ENCODE measurements at regions not wholly inside any gene's neighbourhood (a gene's known extent, or its start where the extent isn't known, plus 50 kb on each side); places are given as distances from the start of the nearest gene placed in this dataset.

DNA sequence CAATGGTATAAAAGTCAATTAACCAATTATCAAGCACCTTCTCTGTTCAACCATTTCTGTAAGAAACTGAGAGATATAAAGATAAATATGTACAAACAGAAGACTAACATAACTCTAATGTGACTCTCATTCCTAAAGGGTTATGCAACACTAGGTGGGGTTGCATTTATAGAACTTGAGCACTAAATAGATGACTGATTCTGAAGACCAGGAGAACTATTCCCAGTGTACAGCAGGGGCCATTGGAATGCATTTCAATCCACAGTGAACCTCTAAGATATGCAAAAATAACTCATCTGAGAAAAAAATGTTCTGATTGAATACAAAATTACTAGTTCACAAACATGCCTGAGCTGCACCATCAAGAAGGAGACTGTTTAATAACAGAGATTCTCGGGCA lies 341.2 kb upstream of the STEAP1 start (continued):
- no peak for TF ChIP-seq ARID2 (IDR thresholded peaks at IDR 0.05)

DNA sequence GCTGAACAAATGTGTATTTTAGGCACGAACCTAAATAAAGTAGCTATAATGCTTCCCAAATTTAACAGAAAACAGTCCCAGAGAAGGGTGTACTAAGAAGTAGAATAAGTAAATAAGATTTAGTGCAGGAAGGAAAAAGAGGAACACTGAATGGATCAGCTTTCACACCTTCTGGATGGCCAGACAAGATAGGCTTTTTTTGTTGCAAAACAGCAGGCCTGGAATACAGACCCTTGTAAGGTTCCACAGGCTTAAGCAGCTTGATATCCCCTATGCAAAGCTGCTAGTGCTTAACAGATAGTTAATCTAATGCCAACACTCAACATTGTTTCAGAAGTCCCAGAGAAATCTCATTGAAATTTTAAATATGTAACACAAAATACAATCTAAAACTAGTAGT lies 328.1 kb upstream of the STEAP1 start:
- WGBS (ENCODE audit: insufficient coverage, low coverage, missing lambda C conversion rate), result 0% methylated on average over 1 of the region's 1 CpG
- intact Hi-C loops (cut with micrococcal nuclease), result no loop called here
- ChIA-PET CTCF (ENCODE audit: low intra/inter-chr PET ratio) (no interaction called here), POLR2A (no interaction called here)
- Histone ChIP-seq H3K27me3 (ENCODE audit: control insufficient read depth in 2 of 2, insufficient read depth in 2 of 2, low read length in 2 of 2) (no peaks in the 10 kb centered on the region), H3K4me2 (ENCODE audit: insufficient read depth, low read length) (no peak overlapping the region), H3K27ac (ENCODE audit: extremely low read depth, low read depth, low read length) (no peak overlapping the region), H3K9me1 (ENCODE audit: control insufficient read depth, insufficient read depth, low read length) (no peaks in the 10 kb centered on the region), H4K20me1 (replicated peaks; ENCODE audit: control insufficient read depth, insufficient read depth, low read length) (no peaks in the 10 kb centered on the region), H3K79me2 (ENCODE audit: control insufficient read depth, insufficient read depth, low read length) (no peaks in the 10 kb centered on the region), H3K4me3 (no peak overlapping the region), H3K9ac (ENCODE audit: insufficient read depth in 1 of 2, low read depth in 2 of 2, low read length in 2 of 2) (no peak overlapping the region), H3K4me1 (replicated peaks in 1 of 2; ENCODE audit: control insufficient read depth in 2 of 2, insufficient read depth in 2 of 2, low read length in 2 of 2) (no peaks in the 10 kb centered on the region), H3K9me3 (replicated peaks; ENCODE audit: control insufficient read depth, insufficient read depth, low read depth, low read length) (no peaks in the 10 kb centered on the region), H2AFZ (ENCODE audit: low read depth, low read length) (no peak overlapping the region), H3K36me3 (ENCODE audit: control insufficient read depth, insufficient read depth, low read length) (no peaks in the 10 kb centered on the region)
- no peak for FAIRE-seq
- DNase-seq (ENCODE audit: extremely low read depth in 1 of 4, low spot score in 3 of 4), result no peak
- in situ Hi-C loops (cut with MboI), result no loop called here
- no TSS peak for BruUV-seq (replicated peaks)
- no peak for ATAC-seq
- TF ChIP-seq, protein P1, sequence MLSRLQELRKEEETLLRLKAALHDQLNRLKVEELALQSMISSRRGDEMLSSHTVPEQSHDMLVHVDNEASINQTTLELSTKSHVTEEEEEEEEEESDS (CRISPR knock-in tag; IDR thresholded peaks at IDR 0.05), result no peak
- TF ChIP-seq U2AF2 (optimal IDR thresholded peaks at IDR 0.05; ENCODE audit: low read depth, low read length) (no peak), RBM25 (IDR thresholded peaks at IDR 0.05; ENCODE audit: low read depth, low read length, severe bottlenecking) (no peak), ZNF224 (CRISPR knock-in tag; IDR thresholded peaks at IDR 0.05) (no peak), ESRRB (CRISPR knock-in tag; IDR thresholded peaks at IDR 0.05; ENCODE audit: borderline replicate concordance) (no peak), ATF1 (CRISPR knock-in tag; IDR thresholded peaks at IDR 0.05) (no peak), ATF1 (tag; IDR thresholded peaks at IDR 0.05) (no peak)
- TF ChIP-seq, protein P2, sequence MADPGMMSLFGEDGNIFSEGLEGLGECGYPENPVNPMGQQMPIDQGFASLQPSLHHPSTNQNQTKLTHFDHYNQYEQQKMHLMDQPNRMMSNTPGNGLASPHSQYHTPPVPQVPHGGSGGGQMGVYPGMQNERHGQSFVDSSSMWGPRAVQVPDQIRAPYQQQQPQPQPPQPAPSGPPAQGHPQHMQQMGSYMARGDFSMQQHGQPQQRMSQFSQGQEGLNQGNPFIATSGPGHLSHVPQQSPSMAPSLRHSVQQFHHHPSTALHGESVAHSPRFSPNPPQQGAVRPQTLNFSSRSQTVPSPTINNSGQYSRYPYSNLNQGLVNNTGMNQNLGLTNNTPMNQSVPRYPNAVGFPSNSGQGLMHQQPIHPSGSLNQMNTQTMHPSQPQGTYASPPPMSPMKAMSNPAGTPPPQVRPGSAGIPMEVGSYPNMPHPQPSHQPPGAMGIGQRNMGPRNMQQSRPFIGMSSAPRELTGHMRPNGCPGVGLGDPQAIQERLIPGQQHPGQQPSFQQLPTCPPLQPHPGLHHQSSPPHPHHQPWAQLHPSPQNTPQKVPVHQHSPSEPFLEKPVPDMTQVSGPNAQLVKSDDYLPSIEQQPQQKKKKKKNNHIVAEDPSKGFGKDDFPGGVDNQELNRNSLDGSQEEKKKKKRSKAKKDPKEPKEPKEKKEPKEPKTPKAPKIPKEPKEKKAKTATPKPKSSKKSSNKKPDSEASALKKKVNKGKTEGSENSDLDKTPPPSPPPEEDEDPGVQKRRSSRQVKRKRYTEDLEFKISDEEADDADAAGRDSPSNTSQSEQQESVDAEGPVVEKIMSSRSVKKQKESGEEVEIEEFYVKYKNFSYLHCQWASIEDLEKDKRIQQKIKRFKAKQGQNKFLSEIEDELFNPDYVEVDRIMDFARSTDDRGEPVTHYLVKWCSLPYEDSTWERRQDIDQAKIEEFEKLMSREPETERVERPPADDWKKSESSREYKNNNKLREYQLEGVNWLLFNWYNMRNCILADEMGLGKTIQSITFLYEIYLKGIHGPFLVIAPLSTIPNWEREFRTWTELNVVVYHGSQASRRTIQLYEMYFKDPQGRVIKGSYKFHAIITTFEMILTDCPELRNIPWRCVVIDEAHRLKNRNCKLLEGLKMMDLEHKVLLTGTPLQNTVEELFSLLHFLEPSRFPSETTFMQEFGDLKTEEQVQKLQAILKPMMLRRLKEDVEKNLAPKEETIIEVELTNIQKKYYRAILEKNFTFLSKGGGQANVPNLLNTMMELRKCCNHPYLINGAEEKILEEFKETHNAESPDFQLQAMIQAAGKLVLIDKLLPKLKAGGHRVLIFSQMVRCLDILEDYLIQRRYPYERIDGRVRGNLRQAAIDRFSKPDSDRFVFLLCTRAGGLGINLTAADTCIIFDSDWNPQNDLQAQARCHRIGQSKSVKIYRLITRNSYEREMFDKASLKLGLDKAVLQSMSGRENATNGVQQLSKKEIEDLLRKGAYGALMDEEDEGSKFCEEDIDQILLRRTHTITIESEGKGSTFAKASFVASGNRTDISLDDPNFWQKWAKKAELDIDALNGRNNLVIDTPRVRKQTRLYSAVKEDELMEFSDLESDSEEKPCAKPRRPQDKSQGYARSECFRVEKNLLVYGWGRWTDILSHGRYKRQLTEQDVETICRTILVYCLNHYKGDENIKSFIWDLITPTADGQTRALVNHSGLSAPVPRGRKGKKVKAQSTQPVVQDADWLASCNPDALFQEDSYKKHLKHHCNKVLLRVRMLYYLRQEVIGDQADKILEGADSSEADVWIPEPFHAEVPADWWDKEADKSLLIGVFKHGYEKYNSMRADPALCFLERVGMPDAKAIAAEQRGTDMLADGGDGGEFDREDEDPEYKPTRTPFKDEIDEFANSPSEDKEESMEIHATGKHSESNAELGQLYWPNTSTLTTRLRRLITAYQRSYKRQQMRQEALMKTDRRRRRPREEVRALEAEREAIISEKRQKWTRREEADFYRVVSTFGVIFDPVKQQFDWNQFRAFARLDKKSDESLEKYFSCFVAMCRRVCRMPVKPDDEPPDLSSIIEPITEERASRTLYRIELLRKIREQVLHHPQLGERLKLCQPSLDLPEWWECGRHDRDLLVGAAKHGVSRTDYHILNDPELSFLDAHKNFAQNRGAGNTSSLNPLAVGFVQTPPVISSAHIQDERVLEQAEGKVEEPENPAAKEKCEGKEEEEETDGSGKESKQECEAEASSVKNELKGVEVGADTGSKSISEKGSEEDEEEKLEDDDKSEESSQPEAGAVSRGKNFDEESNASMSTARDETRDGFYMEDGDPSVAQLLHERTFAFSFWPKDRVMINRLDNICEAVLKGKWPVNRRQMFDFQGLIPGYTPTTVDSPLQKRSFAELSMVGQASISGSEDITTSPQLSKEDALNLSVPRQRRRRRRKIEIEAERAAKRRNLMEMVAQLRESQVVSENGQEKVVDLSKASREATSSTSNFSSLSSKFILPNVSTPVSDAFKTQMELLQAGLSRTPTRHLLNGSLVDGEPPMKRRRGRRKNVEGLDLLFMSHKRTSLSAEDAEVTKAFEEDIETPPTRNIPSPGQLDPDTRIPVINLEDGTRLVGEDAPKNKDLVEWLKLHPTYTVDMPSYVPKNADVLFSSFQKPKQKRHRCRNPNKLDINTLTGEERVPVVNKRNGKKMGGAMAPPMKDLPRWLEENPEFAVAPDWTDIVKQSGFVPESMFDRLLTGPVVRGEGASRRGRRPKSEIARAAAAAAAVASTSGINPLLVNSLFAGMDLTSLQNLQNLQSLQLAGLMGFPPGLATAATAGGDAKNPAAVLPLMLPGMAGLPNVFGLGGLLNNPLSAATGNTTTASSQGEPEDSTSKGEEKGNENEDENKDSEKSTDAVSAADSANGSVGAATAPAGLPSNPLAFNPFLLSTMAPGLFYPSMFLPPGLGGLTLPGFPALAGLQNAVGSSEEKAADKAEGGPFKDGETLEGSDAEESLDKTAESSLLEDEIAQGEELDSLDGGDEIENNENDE (IDR thresholded peaks at IDR 0.05; ENCODE audit: low read depth, low read length), result no peak
- TF ChIP-seq, protein P3, sequence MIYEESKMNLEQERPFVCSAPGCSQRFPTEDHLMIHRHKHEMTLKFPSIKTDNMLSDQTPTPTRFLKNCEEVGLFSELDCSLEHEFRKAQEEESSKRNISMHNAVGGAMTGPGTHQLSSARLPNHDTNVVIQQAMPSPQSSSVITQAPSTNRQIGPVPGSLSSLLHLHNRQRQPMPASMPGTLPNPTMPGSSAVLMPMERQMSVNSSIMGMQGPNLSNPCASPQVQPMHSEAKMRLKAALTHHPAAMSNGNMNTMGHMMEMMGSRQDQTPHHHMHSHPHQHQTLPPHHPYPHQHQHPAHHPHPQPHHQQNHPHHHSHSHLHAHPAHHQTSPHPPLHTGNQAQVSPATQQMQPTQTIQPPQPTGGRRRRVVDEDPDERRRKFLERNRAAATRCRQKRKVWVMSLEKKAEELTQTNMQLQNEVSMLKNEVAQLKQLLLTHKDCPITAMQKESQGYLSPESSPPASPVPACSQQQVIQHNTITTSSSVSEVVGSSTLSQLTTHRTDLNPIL (CRISPR knock-in tag; IDR thresholded peaks at IDR 0.05), result no peak

All from K562 (cell line).